OCI-LY1 (cell line): ENCODE measurements at regions not wholly inside any gene's neighbourhood (a gene's known extent, or its start where the extent isn't known, plus 50 kb on each side); places are given as distances from the start of the nearest gene placed in this dataset.

Experiments used
- H2AFZ ChIP-seq: fragments of 200-600 bp; sonication (generic), shearing (Covaris generic); 2 replicates; pipeline ENCODE4 v1.6.0; 2014; ENCODE audit warnings: antibody characterized with exemption, mild to moderate bottlenecking, low read length
- H3F3A ChIP-seq: fragments of 200-600 bp; sonication (generic), shearing (Covaris generic); 2 replicates; pipeline ENCODE4 v1.6.0; 2014; ENCODE audit warnings: mild to moderate bottlenecking, antibody characterized with exemption, low read length, moderate library complexity; ENCODE audit not compliant: insufficient read depth
- H3K27ac ChIP-seq: fragments of 200-600 bp; sonication (generic); 2 replicates; pipeline ENCODE4 v1.5.1; 2014; ENCODE audit warnings: low read length, mixed run types, mild to moderate bottlenecking, low read depth; ENCODE audit not compliant: poor library complexity, severe bottlenecking
- H3K27me3 ChIP-seq: fragments of 200-600 bp; sonication (generic); 2 replicates; pipeline ENCODE4 v1.6.0; 2014; ENCODE audit warnings: antibody characterized with exemption, mild to moderate bottlenecking, low read length, moderate library complexity; ENCODE audit not compliant: insufficient read depth
- H3K36me3 ChIP-seq: fragments of 200-600 bp; sonication (generic); 2 replicates; pipeline ENCODE4 v1.6.1; 2014; ENCODE audit warnings: mild to moderate bottlenecking, antibody characterized with exemption, low read length, moderate library complexity, mixed read lengths; ENCODE audit not compliant: insufficient read depth
- H3K4me1 ChIP-seq: fragments of 200-600 bp; sonication (generic); 2 replicates; pipeline ENCODE4 v1.5.1; 2014; ENCODE audit warnings: mild to moderate bottlenecking, low read length, moderate library complexity; ENCODE audit not compliant: insufficient read depth, severe bottlenecking
- H3K4me2 ChIP-seq: fragments of 200-600 bp; sonication (generic), shearing (Covaris generic); 2 replicates; pipeline ENCODE4 v1.6.1; 2014; ENCODE audit warnings: low read length
- H3K4me3 ChIP-seq: fragments of 200-600 bp; sonication (generic); 2 replicates; pipeline ENCODE4 v1.5.1; 2014; ENCODE audit warnings: low read length, low read depth, mild to moderate bottlenecking, mixed read lengths; ENCODE audit not compliant: poor library complexity, severe bottlenecking
- H3K79me2 ChIP-seq: fragments of 200-600 bp; shearing (Covaris generic); 2 replicates; pipeline ENCODE4 v1.6.1; 2016; ENCODE audit warnings: mixed run types, low read length, mixed read lengths; ENCODE audit not compliant: insufficient read depth
- H3K9ac ChIP-seq: fragments of 200-600 bp; sonication (generic), shearing (Covaris generic); 2 replicates; pipeline ENCODE4 v1.6.1; 2014; ENCODE audit warnings: mild to moderate bottlenecking, low read length, mixed read lengths
- H3K9me2 ChIP-seq: fragments of 200-600 bp; sonication (generic), shearing (Covaris generic); 2 replicates; pipeline ENCODE4 v1.6.1; 2014; ENCODE audit warnings: low read depth, mild to moderate bottlenecking, low read length, mixed read lengths
- H3K9me3 ChIP-seq: fragments of 200-600 bp; shearing (Covaris generic); 2 replicates; pipeline ENCODE4 v1.6.1; 2014; ENCODE audit warnings: low read length, mixed read lengths
- H4K20me1 ChIP-seq: fragments of 200-600 bp; sonication (generic), shearing (Covaris generic); 2 replicates; pipeline ENCODE4 v1.6.0; 2016; ENCODE audit warnings: mild to moderate bottlenecking, low read length; ENCODE audit not compliant: insufficient read depth
- CTCF ChIP-seq: fragments of 200-600 bp; sonication (generic), shearing (Covaris generic); IDR thresholded peaks from 2 replicates; pipeline ENCODE4 v1.5.1; 2017; ENCODE audit warnings: mild to moderate bottlenecking, antibody characterized with exemption, low read length, moderate library complexity, mixed read lengths
- EZH2 ChIP-seq: fragments of 200-600 bp; sonication (generic), shearing (Covaris generic); IDR thresholded peaks from 2 replicates; pipeline ENCODE4 v1.8.0; 2017; ENCODE audit warnings: borderline replicate concordance, mixed run types, mild to moderate bottlenecking, antibody characterized with exemption, low read length, moderate library complexity, mixed read lengths

GRCh38 chr20:53786071-53786444 is 192.4 kb upstream of the ZNF217 start:
- Histone ChIP-seq H2AFZ (no peak overlapping the region), H3K36me3 (no peaks in the 10 kb centered on the region), H3K4me1 (peaks cover 34% of the 10 kb centered on the region)

GRCh38 chr20:53785320-53785719 is 191.7 kb upstream of the ZNF217 start:
- H4K20me1 ChIP-seq = no peaks in the 10 kb centered on the region
- peaks cover 3% of the 10 kb centered on the region for H3K9me3 ChIP-seq
- H3K4me2 ChIP-seq = no peak overlapping the region; the same call in 1 of the 2 replicates
- H3K4me1 ChIP-seq = peaks cover 34% of the 10 kb centered on the region
- no peaks in the 10 kb centered on the region for H3K79me2 ChIP-seq
- no peak overlapping the region for H3K9ac ChIP-seq
- no peak overlapping the region for H3K4me3 ChIP-seq
- H3K27me3 ChIP-seq = no peaks in the 10 kb centered on the region
- H3K36me3 ChIP-seq = no peaks in the 10 kb centered on the region
- TF ChIP-seq EZH2 = no peak
- no peak for TF ChIP-seq CTCF
- no peak overlapping the region; the same call in 1 of the 2 replicates for H2AFZ ChIP-seq
- H3K9me2 ChIP-seq = no peaks in the 10 kb centered on the region
- H3K27ac ChIP-seq = peak overlapping the region; percentile 61
- H3F3A ChIP-seq = no peaks in the 10 kb centered on the region

More at GRCh38 chr20:53786071-53786444, 192.4 kb upstream of the ZNF217 start:
- Histone ChIP-seq H3K4me3 (no peak overlapping the region), H3K27me3 (no peaks in the 10 kb centered on the region), H3K79me2 (no peaks in the 10 kb centered on the region), H3K9me3 (peaks cover 3% of the 10 kb centered on the region), H3F3A (no peaks in the 10 kb centered on the region), H3K4me2 (peak overlapping the region; percentile 3; the same call in 1 of the 2 replicates), H3K27ac (peak overlapping the region; percentile 61), H4K20me1 (no peaks in the 10 kb centered on the region), H3K9me2 (no peaks in the 10 kb centered on the region), H3K9ac (no peak overlapping the region)
- TF ChIP-seq CTCF (no peak), EZH2 (no peak)

- peaks cover 21% of the 10 kb centered on the region for H3K4me1 ChIP-seq
- H3K27me3 ChIP-seq = no peaks in the 10 kb centered on the region
- H3K4me2 ChIP-seq = no peak overlapping the region
- H3K79me2 ChIP-seq = no peaks in the 10 kb centered on the region
- H4K20me1 ChIP-seq = no peaks in the 10 kb centered on the region
- no peaks in the 10 kb centered on the region for H3F3A ChIP-seq
- no peak overlapping the region for H3K4me3 ChIP-seq
- H3K9me3 ChIP-seq = peaks cover 3% of the 10 kb centered on the region
- no peak overlapping the region for H3K9ac ChIP-seq
- no peak for TF ChIP-seq EZH2
- TF ChIP-seq CTCF = no peak
- H3K36me3 ChIP-seq = no peaks in the 10 kb centered on the region
- H3K9me2 ChIP-seq = no peaks in the 10 kb centered on the region
- no peak overlapping the region for H3K27ac ChIP-seq
- H2AFZ ChIP-seq = no peak overlapping the region
These were observed 190.1 kb upstream of the ZNF217 start for GRCh38 chr20:53783768-53784167.
